Right atrium auricular region (tissue), 2 donors: ENCODE measurements at regions not wholly inside any gene's neighbourhood (a gene's known extent, or its start where the extent isn't known, plus 50 kb on each side); places are given as distances from the start of the nearest gene placed in this dataset.
"Not testable (repeated sequence)": the region's sequence is repeated elsewhere in the genome, so short reads cannot be mapped to it uniquely, and the experiment has no call there.

Experiments used
- DNase-seq: peaks from one replicate; pipeline ENCODE4 v3.0.0-alpha.2; 2019; ENCODE audit warnings: low spot score
- H3K27ac ChIP-seq, 2 donors: fragments of 200-600 bp; sonication (generic); 1 replicate in 1 of 2; 2 replicates in 1 of 2; pipeline ENCODE4 v1.5.1; 2016 to 2019
- H3K27me3 ChIP-seq, 2 donors: fragments of 200-600 bp; sonication (generic); one replicate each; pipeline versions ENCODE4 v1.5.1 to v1.6.0; 2017 to 2019
- H3K36me3 ChIP-seq: fragments of 200-600 bp; sonication (generic); one replicate; pipeline ENCODE4 v1.5.1; 2016
- H3K4me1 ChIP-seq, 2 donors: fragments of 200-600 bp; sonication (generic); one replicate each; pipeline versions ENCODE4 v1.5.1 to v1.6.0; 2017 to 2019
- H3K4me3 ChIP-seq, 2 donors: fragments of 200-600 bp; sonication (generic); 1 replicate in 1 of 2; 2 replicates in 1 of 2; pipeline ENCODE4 v1.5.1; 2017 to 2019; ENCODE audit warnings: mild to moderate bottlenecking in 1 of 2, moderate library complexity in 1 of 2
- H3K9me3 ChIP-seq, 2 donors: fragments of 200-600 bp; sonication (generic); one replicate each; pipeline ENCODE4 v1.5.1; 2019
- TF ChIP-seq, protein P1 (sequence below), 2 donors: fragments of 200-600 bp; sonication (generic); IDR thresholded peaks; one replicate each; pipeline ENCODE4 v1.5.1; 2019; ENCODE audit warnings: antibody characterized with exemption in 2 of 2

DNA sequence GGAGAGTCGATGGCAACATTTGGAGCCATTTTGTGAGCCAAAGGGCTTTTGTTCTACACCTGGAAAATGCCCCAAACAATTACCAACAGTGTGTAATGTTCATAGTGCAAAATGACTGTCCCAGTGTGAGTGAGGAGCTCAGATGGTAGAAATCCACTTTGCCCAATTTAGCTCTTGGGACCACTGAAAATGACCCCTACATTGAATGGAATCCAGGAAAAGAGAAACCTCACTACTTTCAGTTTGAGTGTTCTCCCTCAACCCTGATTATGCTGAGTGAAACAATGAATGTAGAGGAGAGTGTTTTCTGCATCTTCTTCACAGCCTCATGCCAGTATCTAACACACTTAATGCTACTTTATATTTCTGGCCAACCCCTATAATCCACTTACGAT is 84.9 kb upstream of the NRN1 start:
- H3K27ac ChIP-seq: no peak overlapping the region
- no peak overlapping the region for H3K4me3 ChIP-seq

DNA sequence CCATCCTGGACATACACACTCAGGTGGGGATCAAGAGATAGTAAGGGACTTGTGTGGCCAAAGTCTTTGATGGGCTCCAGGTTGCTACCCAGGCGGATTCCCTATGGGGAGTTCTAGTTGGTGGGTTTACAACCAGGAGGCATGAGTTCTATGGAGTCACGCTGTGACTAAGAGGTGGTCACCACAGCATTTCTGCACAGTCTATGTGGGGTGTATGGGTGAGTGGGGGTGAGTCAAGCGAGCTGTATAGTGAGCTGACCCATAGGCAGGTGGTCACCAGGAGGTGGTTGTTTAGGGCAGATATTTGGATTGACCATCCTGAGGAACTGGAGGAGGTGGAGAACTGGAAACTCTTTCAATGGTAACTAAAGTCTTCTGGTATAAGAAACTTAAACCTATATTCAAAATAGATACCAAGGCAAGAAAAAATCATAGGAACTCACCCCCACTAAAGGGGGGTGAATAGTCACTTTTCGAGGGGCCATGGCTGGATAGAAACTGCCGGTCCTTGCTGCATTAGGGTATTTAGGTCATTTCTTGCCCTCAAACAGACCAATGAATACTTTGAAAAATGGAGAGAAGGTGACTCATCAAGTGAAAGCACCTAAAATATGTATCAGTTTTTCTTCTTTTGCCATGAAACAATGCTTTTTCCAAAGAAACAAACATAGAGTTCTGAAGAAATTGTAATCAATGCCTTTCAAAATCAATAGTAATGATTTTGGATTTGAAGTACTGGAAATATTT is 84.3 kb upstream of the NRN1 start:
- no peak overlapping the region for H3K4me3 ChIP-seq
- DNase-seq: no peak
- TF ChIP-seq, protein P1, sequence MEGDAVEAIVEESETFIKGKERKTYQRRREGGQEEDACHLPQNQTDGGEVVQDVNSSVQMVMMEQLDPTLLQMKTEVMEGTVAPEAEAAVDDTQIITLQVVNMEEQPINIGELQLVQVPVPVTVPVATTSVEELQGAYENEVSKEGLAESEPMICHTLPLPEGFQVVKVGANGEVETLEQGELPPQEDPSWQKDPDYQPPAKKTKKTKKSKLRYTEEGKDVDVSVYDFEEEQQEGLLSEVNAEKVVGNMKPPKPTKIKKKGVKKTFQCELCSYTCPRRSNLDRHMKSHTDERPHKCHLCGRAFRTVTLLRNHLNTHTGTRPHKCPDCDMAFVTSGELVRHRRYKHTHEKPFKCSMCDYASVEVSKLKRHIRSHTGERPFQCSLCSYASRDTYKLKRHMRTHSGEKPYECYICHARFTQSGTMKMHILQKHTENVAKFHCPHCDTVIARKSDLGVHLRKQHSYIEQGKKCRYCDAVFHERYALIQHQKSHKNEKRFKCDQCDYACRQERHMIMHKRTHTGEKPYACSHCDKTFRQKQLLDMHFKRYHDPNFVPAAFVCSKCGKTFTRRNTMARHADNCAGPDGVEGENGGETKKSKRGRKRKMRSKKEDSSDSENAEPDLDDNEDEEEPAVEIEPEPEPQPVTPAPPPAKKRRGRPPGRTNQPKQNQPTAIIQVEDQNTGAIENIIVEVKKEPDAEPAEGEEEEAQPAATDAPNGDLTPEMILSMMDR (IDR thresholded peaks at IDR 0.05): no peak
- no peaks in the 10 kb centered on the region for H3K36me3 ChIP-seq
- no peaks in the 10 kb centered on the region for H3K4me1 ChIP-seq
- no peak overlapping the region for H3K27ac ChIP-seq
- no peaks in the 10 kb centered on the region for H3K9me3 ChIP-seq
- H3K27me3 ChIP-seq: no peaks in the 10 kb centered on the region

More for the DNA sequence above, 84.9 kb upstream of the NRN1 start:
- H3K9me3 ChIP-seq: no peaks in the 10 kb centered on the region
- TF ChIP-seq, protein P1 (IDR thresholded peaks at IDR 0.05): no peak
- no peaks in the 10 kb centered on the region for H3K27me3 ChIP-seq
- no peak for DNase-seq
- H3K4me1 ChIP-seq: no peaks in the 10 kb centered on the region
- no peaks in the 10 kb centered on the region for H3K36me3 ChIP-seq

DNA sequence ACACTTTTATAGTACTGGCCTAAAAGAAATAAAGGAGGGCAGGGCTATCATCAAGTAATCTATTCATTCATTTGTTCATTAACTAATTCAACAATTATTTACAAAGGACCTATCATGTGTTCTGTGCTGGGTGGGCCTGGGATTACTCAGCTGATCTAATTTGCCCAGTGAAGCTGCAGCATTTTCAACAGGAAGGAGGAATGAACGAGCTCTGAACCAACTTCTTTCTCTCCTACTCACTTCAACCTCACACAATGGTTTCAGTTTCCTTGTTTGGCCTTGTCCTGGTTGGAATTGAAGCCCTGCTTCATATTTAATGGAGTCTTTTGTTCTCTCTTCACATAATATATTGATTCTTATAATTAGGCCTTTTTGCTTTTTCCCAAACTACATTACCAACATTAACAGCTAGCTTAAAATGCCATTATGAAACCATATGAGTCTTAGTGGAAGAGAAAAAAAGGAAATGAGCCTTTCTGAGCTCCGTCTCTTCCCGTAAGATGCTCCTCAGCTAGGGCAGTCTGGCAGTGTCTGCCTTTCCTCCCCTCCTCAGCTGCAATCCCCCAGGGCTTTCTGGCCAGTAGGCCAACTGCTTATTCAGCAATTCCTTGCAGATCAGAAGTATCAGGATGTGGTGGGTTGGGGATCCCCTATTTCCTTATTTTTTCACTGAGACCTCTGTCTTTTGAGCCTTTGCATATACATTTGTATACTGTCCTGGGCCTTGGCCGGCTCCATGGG is 79.4 kb upstream of the NRN1 start:
- Histone ChIP-seq H3K4me1 (no peaks in the 10 kb centered on the region), H3K4me3 (no peak overlapping the region), H3K27ac (no peak overlapping the region), H3K9me3 (peaks cover 0 to 4% of the 10 kb centered on the region in 2 donors), H3K36me3 (no peaks in the 10 kb centered on the region), H3K27me3 (no peaks in the 10 kb centered on the region)
- no peak for DNase-seq
- TF ChIP-seq, protein P1 (IDR thresholded peaks at IDR 0.05): no peak

DNA sequence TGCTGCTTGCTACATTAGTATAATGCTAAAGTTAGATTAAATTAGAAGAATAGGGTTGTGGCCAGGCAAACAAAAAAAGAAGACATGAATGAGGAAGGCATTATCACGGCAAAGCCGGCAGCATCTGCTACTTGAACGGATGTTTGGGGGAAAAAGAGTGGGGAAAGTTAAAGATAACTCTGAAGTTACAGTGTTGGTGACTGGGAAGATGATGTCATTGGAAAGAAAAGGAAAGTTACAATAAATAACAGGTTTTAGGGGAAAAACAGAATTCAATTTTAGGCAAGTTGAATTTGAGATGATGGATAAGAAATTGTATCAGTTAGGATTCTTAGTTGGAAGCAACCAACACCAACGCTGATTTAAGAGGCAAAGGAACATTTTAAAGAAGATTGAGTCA is 74.2 kb upstream of the NRN1 start:
- Histone ChIP-seq H3K27me3 (no peaks in the 10 kb centered on the region), H3K4me1 (no peaks in the 10 kb centered on the region), H3K27ac (no peak overlapping the region), H3K4me3 (no peak overlapping the region), H3K9me3 (peaks cover 0 to 4% of the 10 kb centered on the region in 2 donors), H3K36me3 (no peaks in the 10 kb centered on the region)
- no peak for DNase-seq
- TF ChIP-seq, protein P1 (IDR thresholded peaks at IDR 0.05): no peak

DNA sequence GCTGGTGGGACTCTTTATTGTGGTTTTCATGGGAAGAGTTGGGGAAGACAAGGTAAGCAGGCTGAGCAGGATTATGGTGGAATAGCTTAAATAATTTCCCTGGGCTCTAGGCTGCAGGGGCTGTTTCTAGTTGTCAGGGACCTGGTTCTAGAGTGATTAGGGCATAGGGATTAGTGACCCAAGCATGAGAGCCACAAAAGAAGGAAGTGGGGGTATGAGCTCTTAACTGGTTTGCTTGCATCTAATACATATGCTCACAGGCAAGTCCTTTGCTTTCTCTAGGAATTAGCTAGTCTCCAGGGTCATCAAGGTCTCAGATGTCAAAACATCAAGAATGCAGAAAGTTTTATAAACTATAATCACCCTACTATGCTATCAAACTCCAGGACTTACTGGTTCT is 67.5 kb upstream of the NRN1 start:
- H3K4me3 ChIP-seq: no peak overlapping the region
- H3K27ac ChIP-seq: no peak overlapping the region
- DNase-seq: no peak
- no peaks in the 10 kb centered on the region for H3K4me1 ChIP-seq
- no peaks in the 10 kb centered on the region for H3K9me3 ChIP-seq
- H3K36me3 ChIP-seq: no peaks in the 10 kb centered on the region
- H3K27me3 ChIP-seq: no peaks in the 10 kb centered on the region
- TF ChIP-seq, protein P1 (IDR thresholded peaks at IDR 0.05): no peak

DNA sequence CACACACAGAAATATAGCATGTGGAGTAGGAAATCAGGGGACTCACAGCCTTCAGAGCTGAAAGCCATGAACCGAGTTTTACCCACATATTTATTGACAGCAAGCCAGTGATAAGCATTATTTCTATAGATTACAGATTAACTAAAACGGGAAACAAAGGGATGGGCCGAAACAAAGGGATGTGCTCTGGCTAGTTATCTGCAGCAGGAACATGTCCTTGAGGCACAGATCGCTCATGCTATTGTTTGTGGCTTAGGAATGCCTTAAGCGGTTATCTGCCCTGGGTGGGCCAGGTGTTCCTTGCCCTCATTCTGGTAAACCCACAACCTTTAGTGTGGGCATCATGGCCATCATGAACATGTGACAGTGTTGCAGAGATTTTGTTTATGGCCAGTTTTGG is 61.4 kb upstream of the NRN1 start:
- not testable (repeated sequence) for H3K9me3 ChIP-seq, H3K4me3 ChIP-seq, H3K4me1 ChIP-seq, DNase-seq, H3K27me3 ChIP-seq, H3K27ac ChIP-seq, H3K36me3 ChIP-seq
